ENCODE measurements at regions not wholly inside any gene's neighbourhood (a gene's known extent, or its start where the extent isn't known, plus 50 kb on each side); places are given as distances from the start of the nearest gene placed in this dataset.

- TF ChIP-seq CTCF (IDR thresholded peaks at IDR 0.05; ENCODE audit: poor library complexity): no peak
- TF ChIP-seq EZH2 (IDR thresholded peaks at IDR 0.05; ENCODE audit: borderline replicate concordance): no peak
Observed at GRCh38 chr13:104592545-104593250, 1526.5 kb upstream of the SLC10A2 start.

Data from hepatocyte (in vitro differentiated cells).